H9 (cell line): ENCODE measurements at regions not wholly inside any gene's neighbourhood (a gene's known extent, or its start where the extent isn't known, plus 50 kb on each side); places are given as distances from the start of the nearest gene placed in this dataset.

Source experiments
- DNase-seq: peaks from one replicate; pipeline ENCODE4 v3.0.0-alpha.2; 2017
- H2AFZ ChIP-seq: one replicate; pipeline ENCODE4 v1.6.1; 2013; ENCODE audit warnings: mild to moderate bottlenecking, low read length, control low read depth, moderate library complexity
- H2AK5ac ChIP-seq: 2 replicates; pipeline ENCODE4 v1.6.1; 2013; ENCODE audit warnings: low read length, control low read depth, mixed read lengths; ENCODE audit not compliant: insufficient read length
- H2BK120ac ChIP-seq: one replicate; pipeline ENCODE4 v1.6.1; 2013; ENCODE audit warnings: low read depth, mild to moderate bottlenecking, low read length, control low read depth, inconsistent platforms; ENCODE audit not compliant: poor library complexity, severe bottlenecking
- H2BK12ac ChIP-seq: 2 replicates; pipeline ENCODE4 v1.6.1; 2013; ENCODE audit warnings: low read length, control low read depth, mixed read lengths, low read depth; ENCODE audit not compliant: insufficient read length
- H2BK15ac ChIP-seq: 2 replicates; pipeline ENCODE4 v1.6.1; 2013; ENCODE audit warnings: low read depth, low read length, control low read depth
- H2BK20ac ChIP-seq: one replicate; pipeline ENCODE4 v1.6.1; 2013; ENCODE audit warnings: low read depth, mild to moderate bottlenecking, low read length, control low read depth, inconsistent platforms; ENCODE audit not compliant: poor library complexity, severe bottlenecking
- H2BK5ac ChIP-seq: 2 replicates; pipeline ENCODE4 v1.6.1; 2013; ENCODE audit warnings: low read length, control low read depth, mixed read lengths; ENCODE audit not compliant: insufficient read length
- H3K14ac ChIP-seq: 2 replicates; pipeline ENCODE4 v1.6.1; 2013; ENCODE audit warnings: low read length, control low read depth; ENCODE audit not compliant: insufficient read depth
- H3K18ac ChIP-seq: 2 replicates; pipeline ENCODE4 v1.6.1; 2013; ENCODE audit warnings: low read depth, mild to moderate bottlenecking, mixed read lengths, low read length, control low read depth; ENCODE audit not compliant: insufficient read length
- H3K23ac ChIP-seq: 2 replicates; pipeline ENCODE4 v1.6.1; 2013; ENCODE audit warnings: low read length, control low read depth, mixed read lengths, low read depth; ENCODE audit not compliant: insufficient read length
- H3K23me2 ChIP-seq: 2 replicates; pipeline ENCODE4 v1.6.1; 2013; ENCODE audit warnings: low read depth, mild to moderate bottlenecking, mixed read lengths, low read length, control low read depth; ENCODE audit not compliant: insufficient read length, poor library complexity, severe bottlenecking
- H3K27ac ChIP-seq: 2 replicates; pipeline ENCODE4 v1.5.1; 2013; ENCODE audit warnings: low read length, control low read depth, mixed read lengths, low read depth; ENCODE audit not compliant: insufficient read length
- H3K27me3 ChIP-seq: 2 replicates; pipeline ENCODE4 v1.6.1; 2013; ENCODE audit warnings: low read length, control low read depth, inconsistent platforms; ENCODE audit not compliant: insufficient read depth
- H3K4ac ChIP-seq: 2 replicates; pipeline ENCODE4 v1.6.1; 2013; ENCODE audit warnings: low read depth, mild to moderate bottlenecking, control low read depth, inconsistent platforms, low read length, moderate library complexity
- H3K4me1 ChIP-seq: 2 replicates; pipeline ENCODE4 v1.6.1; 2013; ENCODE audit warnings: low read length, control low read depth, inconsistent platforms; ENCODE audit not compliant: insufficient read depth
- H3K4me2 ChIP-seq: 2 replicates; pipeline ENCODE4 v1.6.1; 2013; ENCODE audit warnings: low read length, control low read depth, mixed read lengths; ENCODE audit not compliant: insufficient read length, insufficient read depth
- H3K56ac ChIP-seq: 2 replicates; pipeline ENCODE4 v1.6.1; 2013; ENCODE audit warnings: low read depth, mild to moderate bottlenecking, mixed read lengths, low read length, control low read depth; ENCODE audit not compliant: insufficient read length
- H3K79me1 ChIP-seq: 2 replicates; pipeline ENCODE4 v1.6.1; 2013; ENCODE audit warnings: low read depth, mild to moderate bottlenecking, moderate library complexity, low read length, control low read depth, inconsistent platforms; ENCODE audit not compliant: insufficient read depth, poor library complexity, severe bottlenecking
- H3K79me2 ChIP-seq: 2 replicates; pipeline ENCODE4 v1.6.1; 2013; ENCODE audit warnings: low read length, control low read depth, inconsistent platforms; ENCODE audit not compliant: insufficient read depth
- H3K9ac ChIP-seq: 2 replicates; pipeline ENCODE4 v1.6.1; 2013; ENCODE audit warnings: low read length, control low read depth, mixed read lengths; ENCODE audit not compliant: insufficient read length; ENCODE audit errors: extremely low read depth
- H3K9me3 ChIP-seq: one replicate; pipeline ENCODE4 v1.6.1; 2013; ENCODE audit warnings: low read depth, low read length, inconsistent platforms; ENCODE audit not compliant: control insufficient read depth
- H3T11ph ChIP-seq: one replicate; pipeline ENCODE4 v1.6.1; 2013; ENCODE audit warnings: mild to moderate bottlenecking, low read length, control low read depth, inconsistent platforms
- H4K20me1 ChIP-seq: one replicate; pipeline ENCODE4 v1.6.1; 2013; ENCODE audit not compliant: control insufficient read depth, insufficient read length, insufficient read depth
- H4K5ac ChIP-seq: 2 replicates; pipeline ENCODE4 v1.6.1; 2013; ENCODE audit warnings: low read depth, mild to moderate bottlenecking, mixed read lengths, low read length, control low read depth; ENCODE audit not compliant: insufficient read length
- H4K8ac ChIP-seq: replicated peaks from 2 replicates; pipeline ENCODE4 v1.6.1; 2013; ENCODE audit warnings: low read length, control low read depth, mixed read lengths, low read depth; ENCODE audit not compliant: insufficient read length
- H4K91ac ChIP-seq: 2 replicates; pipeline ENCODE4 v1.6.1; 2013; ENCODE audit warnings: low read depth, mild to moderate bottlenecking, moderate library complexity, mixed read lengths, low read length, control low read depth; ENCODE audit not compliant: insufficient read length
- H3K27ac Mint-ChIP-seq, 3 experiments: 2 replicates in 2 of 3; 3 replicates in 1 of 3; pipeline ENCODE4 v1.8.0; 2020 to 2021; ENCODE audit warnings: mixed read lengths in 3 of 3, mild to moderate bottlenecking in 1 of 3, moderate library complexity in 1 of 3
- H3K27me3 Mint-ChIP-seq: 2 replicates; pipeline ENCODE4 v1.8.0; 2021; ENCODE audit warnings: low read depth, mild to moderate bottlenecking, moderate library complexity, mixed read lengths
- H3K36me3 Mint-ChIP-seq, 3 experiments: 2 replicates in 2 of 3; 3 replicates in 1 of 3; pipeline ENCODE4 v1.8.0; 2020 to 2021; ENCODE audit warnings: low read depth in 3 of 3, mixed read lengths in 3 of 3; ENCODE audit not compliant: insufficient read depth in 1 of 3
- H3K4me1 Mint-ChIP-seq, 2 experiments: 2 replicates each; pipeline ENCODE4 v1.8.0; 2020; ENCODE audit warnings: mixed read lengths in 2 of 2
- H3K4me3 Mint-ChIP-seq, 2 experiments: 2 replicates in 1 of 2; 3 replicates in 1 of 2; pipeline ENCODE4 v1.8.0; 2020 to 2021; ENCODE audit warnings: mild to moderate bottlenecking in 2 of 2, mixed read lengths in 2 of 2, moderate library complexity in 1 of 2
- H3K9me3 Mint-ChIP-seq, 2 experiments: 2 replicates in 1 of 2; 3 replicates in 1 of 2; pipeline ENCODE4 v1.8.0; 2020; ENCODE audit warnings: mild to moderate bottlenecking in 2 of 2, mixed read lengths in 2 of 2, moderate library complexity in 1 of 2
- WGBS: extraction: QIAGEN DNeasy Blood & Tissue Kit; methylation state at CpG from one replicate; pipeline ENCODE4 v1.1.7; 2013; ENCODE audit warnings: missing lambda C conversion rate, low lambda C conversion rate, mixed read lengths; ENCODE audit not compliant: insufficient read length; ENCODE audit errors: extremely low coverage; 5-methylcytosine and 5-hydroxymethylcytosine counted together
- TF ChIP-seq, protein P1 (sequence below): fragments of 200-600 bp; sonication (generic); conservative IDR thresholded peaks from 3 replicates; pipeline ENCODE4 v1.8.0; 2021; ENCODE audit warnings: antibody characterized with exemption, mild to moderate bottlenecking

- Histone ChIP-seq H4K5ac (no peak overlapping the region), H2AK5ac (no peak overlapping the region), H3K9ac (no peak overlapping the region), H2BK15ac (no peak overlapping the region), H2AFZ (no peak overlapping the region), H3K23ac (no peak overlapping the region), H3K14ac (no peak overlapping the region), H4K91ac (no peak overlapping the region), H2BK12ac (no peak overlapping the region), H3K27me3 (no peaks in the 10 kb centered on the region), H2BK120ac (no peak overlapping the region), H3T11ph (no peak overlapping the region), H3K4ac (no peak overlapping the region), H3K79me1 (no peaks in the 10 kb centered on the region), H3K4me2 (no peak overlapping the region), H3K56ac (no peak overlapping the region), H2BK20ac (no peak overlapping the region), H3K9me3 (no peaks in the 10 kb centered on the region), H2BK5ac (no peak overlapping the region), H3K18ac (no peak overlapping the region), H3K79me2 (no peaks in the 10 kb centered on the region), H3K4me1 (no peaks in the 10 kb centered on the region), H4K8ac (no peak overlapping the region), H4K20me1 (no peaks in the 10 kb centered on the region), H3K23me2 (no peaks in the 10 kb centered on the region), H3K27ac (no peak overlapping the region)
- no peaks in the 10 kb centered on the region for H3K36me3 Mint-ChIP-seq
- H3K9me3 Mint-ChIP-seq: no peaks in the 10 kb centered on the region
- H3K4me1 Mint-ChIP-seq: no peaks in the 10 kb centered on the region
- no peak for DNase-seq
- H3K27me3 Mint-ChIP-seq: peaks cover 8% of the 10 kb centered on the region
- WGBS: no CpG with 5 or more reads among the region's 5 CpGs
- TF ChIP-seq, protein P1, sequence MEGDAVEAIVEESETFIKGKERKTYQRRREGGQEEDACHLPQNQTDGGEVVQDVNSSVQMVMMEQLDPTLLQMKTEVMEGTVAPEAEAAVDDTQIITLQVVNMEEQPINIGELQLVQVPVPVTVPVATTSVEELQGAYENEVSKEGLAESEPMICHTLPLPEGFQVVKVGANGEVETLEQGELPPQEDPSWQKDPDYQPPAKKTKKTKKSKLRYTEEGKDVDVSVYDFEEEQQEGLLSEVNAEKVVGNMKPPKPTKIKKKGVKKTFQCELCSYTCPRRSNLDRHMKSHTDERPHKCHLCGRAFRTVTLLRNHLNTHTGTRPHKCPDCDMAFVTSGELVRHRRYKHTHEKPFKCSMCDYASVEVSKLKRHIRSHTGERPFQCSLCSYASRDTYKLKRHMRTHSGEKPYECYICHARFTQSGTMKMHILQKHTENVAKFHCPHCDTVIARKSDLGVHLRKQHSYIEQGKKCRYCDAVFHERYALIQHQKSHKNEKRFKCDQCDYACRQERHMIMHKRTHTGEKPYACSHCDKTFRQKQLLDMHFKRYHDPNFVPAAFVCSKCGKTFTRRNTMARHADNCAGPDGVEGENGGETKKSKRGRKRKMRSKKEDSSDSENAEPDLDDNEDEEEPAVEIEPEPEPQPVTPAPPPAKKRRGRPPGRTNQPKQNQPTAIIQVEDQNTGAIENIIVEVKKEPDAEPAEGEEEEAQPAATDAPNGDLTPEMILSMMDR: no peak
- no peak overlapping the region for H3K27ac Mint-ChIP-seq
- no peak overlapping the region for H3K4me3 Mint-ChIP-seq
Observed at GRCh38 chr16:82419332-82419731, 207.4 kb upstream of the CDH13 start.
